ENCODE measurements at regions not wholly inside any gene's neighbourhood (a gene's known extent, or its start where the extent isn't known, plus 50 kb on each side); places are given as distances from the start of the nearest gene placed in this dataset.

DNA sequence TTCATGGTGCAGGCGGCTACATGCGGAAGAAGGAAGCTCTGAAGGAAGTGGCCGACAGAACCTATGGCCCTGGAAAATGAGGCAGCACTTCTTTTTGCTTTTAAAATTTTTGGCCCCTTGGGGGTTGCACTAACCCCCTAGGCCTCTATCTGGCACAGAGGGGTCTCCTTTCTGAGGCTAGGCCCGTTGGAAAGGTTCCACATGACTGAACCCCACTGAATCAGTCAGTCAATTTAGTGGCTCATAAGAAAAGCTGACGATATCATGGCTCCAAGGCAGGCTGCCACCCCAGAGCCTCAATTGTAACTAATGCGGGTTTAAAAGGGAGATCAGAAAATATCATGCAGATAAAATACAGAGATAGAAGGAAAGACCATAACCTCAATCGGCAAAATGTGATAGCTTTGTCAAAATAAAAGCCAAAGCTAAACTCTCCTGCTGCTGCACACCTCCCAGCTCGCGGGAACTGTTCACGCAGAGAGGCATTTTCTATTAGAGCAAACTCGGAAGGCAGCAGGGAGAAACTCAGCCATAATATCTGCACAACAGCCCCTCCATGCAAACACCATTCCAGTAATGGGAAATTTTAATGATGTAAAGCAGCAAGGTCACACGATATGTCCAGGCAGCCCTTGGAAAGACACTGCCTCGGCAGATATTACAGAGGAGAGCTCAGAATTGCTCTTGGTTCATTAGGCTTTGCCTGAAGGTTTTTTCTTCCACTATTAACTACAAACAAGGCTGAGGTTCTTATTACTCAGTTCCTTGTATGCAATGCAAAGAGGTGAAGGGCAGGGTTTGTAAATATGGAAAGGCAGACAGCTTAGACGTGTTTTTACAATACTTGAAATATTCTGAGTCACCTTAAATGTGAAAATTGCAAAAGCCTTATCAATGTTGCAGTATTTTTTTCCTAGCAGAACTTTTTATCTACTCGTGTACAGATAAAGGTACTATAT is 200.4 kb upstream of the PMFBP1 start:
- DNase-seq (ENCODE audit: insufficient read length, low spot score) (no peak), FAIRE-seq (no peak)
- no peak for TF ChIP-seq SPI1 (IDR thresholded peaks at IDR 0.05; ENCODE audit: low read depth, low read length)
- TF ChIP-seq TAF1 (IDR thresholded peaks at IDR 0.05; ENCODE audit: low read depth, low read length) = no peak
- no peak for TF ChIP-seq POLR2AphosphoS5 (IDR thresholded peaks at IDR 0.05; ENCODE audit: low read depth, low read length)
- TF ChIP-seq PAX5 (IDR thresholded peaks at IDR 0.05; ENCODE audit: insufficient read depth, low read length, severe bottlenecking) = no peak
- TF ChIP-seq POLR2A (IDR thresholded peaks at IDR 0.05; ENCODE audit: low read depth, low read length) = no peak
- no peak for TF ChIP-seq POU2F2 (IDR thresholded peaks at IDR 0.05; ENCODE audit: low read depth, low read length)

DNA sequence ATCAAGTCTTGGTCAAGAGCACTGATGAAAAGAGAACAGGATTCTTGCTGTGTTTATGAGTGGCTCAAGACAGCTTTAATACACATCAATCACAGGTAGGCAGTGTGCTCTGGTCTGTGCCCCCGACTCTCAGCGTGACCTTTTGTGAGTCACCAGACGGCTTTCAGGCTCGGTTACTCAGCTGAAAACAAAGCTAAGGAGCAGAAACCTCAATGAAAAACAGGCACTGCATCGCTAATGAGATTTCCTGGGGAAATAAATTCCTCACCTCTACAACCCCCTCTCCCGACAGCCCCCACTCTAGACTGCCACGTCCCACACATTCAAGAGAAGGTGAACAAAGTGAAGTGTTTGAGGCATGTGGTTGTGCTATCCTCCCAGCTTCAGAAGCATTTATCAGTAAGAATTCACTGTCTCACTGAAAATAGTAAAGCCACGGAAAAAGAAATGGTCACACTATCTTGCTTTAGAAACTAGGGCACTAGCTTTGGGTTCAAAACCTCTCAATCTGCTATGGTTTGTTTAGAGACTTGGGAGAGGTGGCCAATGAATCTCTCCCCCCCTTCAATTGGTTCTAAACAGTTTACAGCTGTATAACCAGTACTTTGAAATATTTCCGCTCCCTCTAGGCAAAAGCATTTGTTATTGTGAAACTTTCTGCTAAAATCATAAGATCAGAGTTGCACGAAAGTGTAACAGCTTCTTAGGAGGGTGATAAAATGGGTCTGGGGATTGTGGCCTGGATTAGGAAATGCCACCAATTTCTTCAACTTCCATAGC is 199.5 kb upstream of the PMFBP1 start:
- no peak for TF ChIP-seq POLR2AphosphoS5 (IDR thresholded peaks at IDR 0.05; ENCODE audit: low read depth, low read length)
- TF ChIP-seq POU2F2 (IDR thresholded peaks at IDR 0.05; ENCODE audit: low read depth, low read length) = no peak
- no peak for TF ChIP-seq SPI1 (IDR thresholded peaks at IDR 0.05; ENCODE audit: low read depth, low read length)
- TF ChIP-seq POLR2A (IDR thresholded peaks at IDR 0.05; ENCODE audit: low read depth, low read length) = no peak
- TF ChIP-seq TAF1 (IDR thresholded peaks at IDR 0.05; ENCODE audit: low read depth, low read length) = no peak
- TF ChIP-seq PAX5 (IDR thresholded peaks at IDR 0.05; ENCODE audit: insufficient read depth, low read length, severe bottlenecking) = no peak
- DNase-seq (ENCODE audit: insufficient read length, low spot score) (no peak), FAIRE-seq (no peak)

DNA sequence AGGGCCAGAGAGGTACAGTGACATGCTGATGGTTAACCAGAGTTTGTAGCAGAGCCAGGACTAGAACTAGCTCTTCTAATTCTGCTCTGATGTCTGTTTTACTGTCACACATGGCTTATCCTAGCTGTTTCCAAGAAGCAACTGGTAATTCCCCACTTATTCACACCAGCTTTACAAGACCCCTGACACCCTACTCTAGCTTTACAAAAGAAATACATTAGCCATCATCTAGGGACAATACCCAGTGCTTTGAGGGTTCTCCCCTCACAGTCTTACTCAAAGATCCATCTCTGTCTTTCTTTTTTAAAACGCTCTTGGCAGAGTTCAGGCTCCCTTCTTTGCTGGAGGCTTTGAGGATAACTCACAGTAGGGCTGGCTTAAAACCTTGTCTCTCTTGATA is 197.3 kb upstream of the PMFBP1 start:
- no peak for FAIRE-seq
- TF ChIP-seq TAF1 (IDR thresholded peaks at IDR 0.05; ENCODE audit: low read depth, low read length) (no peak), SPI1 (IDR thresholded peaks at IDR 0.05; ENCODE audit: low read depth, low read length) (no peak), POLR2A (IDR thresholded peaks at IDR 0.05; ENCODE audit: low read depth, low read length) (no peak), POU2F2 (IDR thresholded peaks at IDR 0.05; ENCODE audit: low read depth, low read length) (no peak), POLR2AphosphoS5 (IDR thresholded peaks at IDR 0.05; ENCODE audit: low read depth, low read length) (no peak), PAX5 (IDR thresholded peaks at IDR 0.05; ENCODE audit: insufficient read depth, low read length, severe bottlenecking) (no peak)
- no peak for DNase-seq (ENCODE audit: insufficient read length, low spot score)

DNA sequence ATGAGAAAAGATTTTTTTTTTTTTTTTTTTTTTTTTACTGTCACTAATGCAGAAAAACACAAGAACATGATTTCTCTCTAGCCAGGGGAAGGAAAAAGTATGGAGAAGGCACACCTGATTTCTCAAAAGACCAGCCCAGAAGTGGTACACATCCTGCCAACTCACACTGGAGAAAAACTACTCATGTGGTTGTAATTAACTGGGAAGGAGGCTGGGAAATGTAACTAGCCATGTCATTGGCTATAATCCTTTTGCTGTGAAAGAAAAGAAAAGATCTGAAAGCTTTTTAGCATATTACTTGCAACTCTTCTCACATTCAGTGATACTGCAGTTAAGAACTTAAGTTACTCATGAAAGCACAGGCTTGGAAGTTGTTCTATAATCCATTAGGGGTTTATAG is 195.9 kb upstream of the PMFBP1 start:
- DNase-seq (ENCODE audit: insufficient read length, low spot score) (no peak), FAIRE-seq (no peak)
- TF ChIP-seq POU2F2 (IDR thresholded peaks at IDR 0.05; ENCODE audit: low read depth, low read length) = no peak
- TF ChIP-seq POLR2A (IDR thresholded peaks at IDR 0.05; ENCODE audit: low read depth, low read length) = no peak
- no peak for TF ChIP-seq TAF1 (IDR thresholded peaks at IDR 0.05; ENCODE audit: low read depth, low read length)
- no peak for TF ChIP-seq SPI1 (IDR thresholded peaks at IDR 0.05; ENCODE audit: low read depth, low read length)

DNA sequence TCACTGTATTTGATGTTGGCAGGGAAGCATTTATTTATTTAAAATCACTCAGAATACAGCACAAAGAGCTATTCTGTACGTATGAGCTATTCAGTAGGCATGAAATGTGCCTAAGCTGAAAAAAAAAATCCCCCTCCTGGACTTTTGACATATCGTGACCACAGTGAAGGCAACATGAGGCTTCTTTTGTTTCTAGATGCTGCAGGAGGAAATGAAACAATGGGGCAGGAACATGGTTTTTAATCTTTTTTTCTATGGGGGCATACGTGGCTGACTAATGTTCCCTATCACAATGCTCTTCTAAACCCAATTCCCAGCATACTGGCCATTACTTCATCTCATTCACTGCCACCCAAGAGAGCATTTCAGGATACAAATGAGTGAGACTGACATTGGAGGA is 191.0 kb upstream of the PMFBP1 start:
- FAIRE-seq (no peak), DNase-seq (ENCODE audit: insufficient read length, low spot score) (no peak)
- TF ChIP-seq POU2F2 (IDR thresholded peaks at IDR 0.05; ENCODE audit: low read depth, low read length) = no peak
- peak; percentile 66 for TF ChIP-seq SPI1 (IDR thresholded peaks at IDR 0.05; ENCODE audit: low read depth, low read length)

DNA sequence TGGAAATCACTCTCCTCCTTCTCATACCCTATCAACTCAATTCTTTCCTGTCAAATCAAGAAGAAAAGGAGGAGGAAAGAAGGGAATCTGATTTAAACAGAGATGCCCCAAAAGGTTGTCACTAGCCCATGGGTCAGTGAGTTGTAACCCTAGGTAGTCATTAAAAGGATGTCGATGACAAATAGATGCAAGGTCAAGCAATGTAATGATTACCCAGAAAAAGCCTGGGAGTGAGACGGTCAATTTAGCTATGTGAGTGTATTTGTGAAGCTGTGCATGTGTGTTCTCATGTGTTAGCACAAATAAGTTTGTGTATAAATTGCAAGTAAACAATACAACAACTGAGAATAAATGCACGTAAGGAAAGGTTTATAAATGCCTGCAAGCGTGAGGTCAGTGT is 190.5 kb upstream of the PMFBP1 start:
- TF ChIP-seq POLR2AphosphoS5 (IDR thresholded peaks at IDR 0.05; ENCODE audit: low read depth, low read length) (no peak), POU2F2 (IDR thresholded peaks at IDR 0.05; ENCODE audit: low read depth, low read length) (no peak)
- no peak for FAIRE-seq

DNA sequence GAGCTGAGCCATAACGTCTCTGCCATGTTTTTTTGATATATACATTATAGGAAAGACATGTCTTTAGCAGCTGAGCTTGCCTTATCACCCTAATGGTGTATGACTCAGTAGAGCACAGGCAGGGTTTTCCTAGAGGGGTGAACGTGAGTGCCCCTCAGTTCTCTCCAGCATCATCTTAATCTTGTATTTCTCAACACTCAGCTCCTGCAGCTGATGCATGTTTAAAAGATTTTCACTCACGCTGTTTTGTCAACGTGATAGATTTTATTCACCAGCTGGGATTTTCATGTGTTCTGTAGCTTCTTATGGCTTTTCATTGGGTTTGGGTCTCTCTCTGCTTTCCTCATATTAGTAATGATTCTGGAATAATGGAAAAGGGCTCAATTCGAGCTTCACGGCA is 186.0 kb upstream of the PMFBP1 start:
- no peak for FAIRE-seq
- TF ChIP-seq POU2F2 (IDR thresholded peaks at IDR 0.05; ENCODE audit: low read depth, low read length) = no peak
- TF ChIP-seq PAX5 (IDR thresholded peaks at IDR 0.05; ENCODE audit: insufficient read depth, low read length, severe bottlenecking) = no peak
- no peak for TF ChIP-seq POLR2A (IDR thresholded peaks at IDR 0.05; ENCODE audit: low read depth, low read length)
- TF ChIP-seq TAF1 (IDR thresholded peaks at IDR 0.05; ENCODE audit: low read depth, low read length) = no peak
- TF ChIP-seq POLR2AphosphoS5 (IDR thresholded peaks at IDR 0.05; ENCODE audit: low read depth, low read length) = no peak
- no peak for TF ChIP-seq SPI1 (IDR thresholded peaks at IDR 0.05; ENCODE audit: low read depth, low read length)
- no peak for DNase-seq (ENCODE audit: insufficient read length, low spot score)

More for the DNA sequence above, 190.5 kb upstream of the PMFBP1 start:
- DNase-seq (ENCODE audit: insufficient read length, low spot score) = no peak

DNA sequence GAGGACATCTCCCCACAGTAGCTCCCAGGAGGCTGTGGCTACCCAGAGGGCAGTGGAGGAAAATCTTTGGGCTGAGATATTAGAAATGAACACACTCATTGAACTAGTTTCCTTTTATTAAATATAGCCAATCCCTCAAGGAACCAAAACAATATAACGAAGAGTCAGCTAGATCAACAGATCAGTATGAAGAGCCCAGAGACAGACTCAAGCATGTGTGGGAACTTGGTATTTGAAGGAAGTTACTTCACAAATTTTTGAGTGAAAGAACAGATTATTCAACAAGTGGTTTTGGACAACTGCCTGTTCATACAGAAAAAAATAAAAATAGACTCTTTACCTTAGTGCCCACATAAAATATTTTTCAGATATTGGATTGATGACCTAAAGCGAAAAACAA is 183.6 kb upstream of the PMFBP1 start:
- DNase-seq (ENCODE audit: insufficient read length, low spot score) (no peak), FAIRE-seq (no peak)
- TF ChIP-seq POU2F2 (IDR thresholded peaks at IDR 0.05; ENCODE audit: low read depth, low read length) = no peak
- TF ChIP-seq TAF1 (IDR thresholded peaks at IDR 0.05; ENCODE audit: low read depth, low read length) = no peak
- TF ChIP-seq SPI1 (IDR thresholded peaks at IDR 0.05; ENCODE audit: low read depth, low read length) = no peak
- no peak for TF ChIP-seq POLR2A (IDR thresholded peaks at IDR 0.05; ENCODE audit: low read depth, low read length)
- TF ChIP-seq PAX5 (IDR thresholded peaks at IDR 0.05; ENCODE audit: insufficient read depth, low read length, severe bottlenecking) = no peak

DNA sequence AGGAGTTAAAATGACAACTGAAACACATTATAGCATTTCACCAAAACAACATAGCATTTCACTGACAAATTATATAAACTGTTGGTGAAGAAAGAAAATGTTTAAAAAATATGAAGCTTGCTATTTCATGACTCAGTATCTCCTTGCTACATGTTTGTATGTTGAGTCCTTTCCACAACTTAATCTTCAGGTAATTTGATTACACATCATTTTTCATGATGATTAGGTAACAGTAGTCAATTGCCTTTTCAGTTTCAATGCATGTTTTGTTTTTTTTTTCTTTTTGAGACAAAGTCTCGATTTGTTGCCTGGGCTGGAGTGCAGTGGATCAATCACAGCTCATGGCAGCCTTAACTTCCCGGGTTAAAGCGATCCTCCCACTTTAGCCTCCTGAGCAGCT is 177.8 kb upstream of the PMFBP1 start:
- DNase-seq (ENCODE audit: insufficient read length, low spot score) (no peak), FAIRE-seq (no peak)
- TF ChIP-seq TAF1 (IDR thresholded peaks at IDR 0.05; ENCODE audit: low read depth, low read length) = no peak

DNA sequence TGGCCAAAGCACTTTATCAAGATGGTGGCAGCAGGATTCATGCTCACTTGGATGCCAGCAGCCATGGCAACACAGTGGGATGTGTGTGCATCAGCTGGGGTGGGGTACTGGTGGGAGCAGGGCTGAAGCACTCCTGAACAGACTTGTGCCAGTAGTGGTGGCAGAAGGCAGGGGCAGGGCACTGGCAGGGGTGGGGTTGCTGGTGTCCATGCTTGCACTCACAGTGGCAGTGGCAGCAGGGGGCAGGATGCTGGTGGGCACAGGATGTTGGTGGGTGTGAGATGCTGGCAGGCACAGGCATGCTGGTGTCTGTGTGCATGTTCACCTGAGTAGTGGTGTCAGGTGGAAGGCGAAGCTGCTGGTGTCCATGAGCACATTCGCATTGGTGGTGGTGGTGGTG is 161.0 kb upstream of the PMFBP1 start:
- FAIRE-seq (no peak), DNase-seq (ENCODE audit: insufficient read length, low spot score) (no peak)
- TF ChIP-seq PAX5 (IDR thresholded peaks at IDR 0.05; ENCODE audit: insufficient read depth, low read length, severe bottlenecking) = no peak

Data from GM12891 (cell line).